AG08396 (cell line): ENCODE measurements at regions not wholly inside any gene's neighbourhood (a gene's known extent, or its start where the extent isn't known, plus 50 kb on each side); places are given as distances from the start of the nearest gene placed in this dataset.

Experiments used
- DNase-seq: peaks from one replicate; pipeline ENCODE4 v3.0.0; 2012; ENCODE audit warnings: low spot score, mixed read lengths

- DNase-seq = peak; percentile 9
These were observed 63.7 kb downstream of the SPCS3 start for GRCh38 chr4:176383273-176384077.

GRCh38 chr4:176385601-176386000, 65.8 kb downstream of the SPCS3 start:
- DNase-seq = no peak

GRCh38 chr4:176387571-176387970, 67.8 kb downstream of the SPCS3 start:
- DNase-seq = no peak

GRCh38 chr4:176393306-176394013, 73.7 kb downstream of the SPCS3 start:
- peak; percentile 3 for DNase-seq

- DNase-seq = peak; percentile 10
These were observed 81.2 kb downstream of the SPCS3 start for GRCh38 chr4:176400816-176401461.

- DNase-seq = no peak
These were observed 84.9 kb downstream of the SPCS3 start for GRCh38 chr4:176404621-176405020.

GRCh38 chr4:176406297-176406696, 86.5 kb downstream of the SPCS3 start:
- DNase-seq = no peak

- DNase-seq = no peak
These were observed 87.0 kb downstream of the SPCS3 start for GRCh38 chr4:176406736-176407135.

- DNase-seq = peak; percentile 15
These were observed 89.9 kb downstream of the SPCS3 start for GRCh38 chr4:176409627-176410026.

- no peak for DNase-seq
These were observed 93.4 kb downstream of the SPCS3 start for GRCh38 chr4:176413171-176413570.

- no peak for DNase-seq
These were observed 102.2 kb downstream of the SPCS3 start for GRCh38 chr4:176422001-176422400.

- no peak for DNase-seq
These were observed 102.7 kb downstream of the SPCS3 start for GRCh38 chr4:176422511-176422910.

GRCh38 chr4:176425035-176425434, 105.3 kb downstream of the SPCS3 start:
- no peak for DNase-seq

- no peak for DNase-seq
These were observed 113.2 kb downstream of the SPCS3 start for GRCh38 chr4:176432811-176433540.

GRCh38 chr4:176433983-176434382, 114.2 kb downstream of the SPCS3 start:
- no peak for DNase-seq

GRCh38 chr4:176435901-176436292, 116.1 kb downstream of the SPCS3 start:
- DNase-seq = no peak

GRCh38 chr4:176436293-176436973, 116.7 kb downstream of the SPCS3 start:
- no peak for DNase-seq

- no peak for DNase-seq
These were observed 118.0 kb downstream of the SPCS3 start for GRCh38 chr4:176437756-176438155.

GRCh38 chr4:176438401-176438800, 118.6 kb downstream of the SPCS3 start:
- no peak for DNase-seq

- no peak for DNase-seq
These were observed 119.8 kb downstream of the SPCS3 start for GRCh38 chr4:176439611-176440010.

- no peak for DNase-seq
These were observed 120.9 kb downstream of the SPCS3 start for GRCh38 chr4:176440698-176441097.

GRCh38 chr4:176441594-176441993, 121.8 kb downstream of the SPCS3 start:
- no peak for DNase-seq
